Mesenchymal stem cell (in vitro differentiated cells and primary cell): ENCODE measurements at regions not wholly inside any gene's neighbourhood (a gene's known extent, or its start where the extent isn't known, plus 50 kb on each side); places are given as distances from the start of the nearest gene placed in this dataset.

Experiments used
- DNase-seq: peaks from one replicate; pipeline ENCODE4 v3.0.0-alpha.2; 2013
- H2AFZ ChIP-seq: one replicate; pipeline ENCODE4 v1.6.1; 2013; ENCODE audit warnings: low read depth, mild to moderate bottlenecking, control low read depth, inconsistent platforms, low read length, moderate library complexity
- H2AK5ac ChIP-seq: 2 replicates; pipeline ENCODE4 v1.6.1; 2013; ENCODE audit warnings: low read length, moderate library complexity, mild to moderate bottlenecking, inconsistent platforms; ENCODE audit not compliant: severe bottlenecking
- H2BK120ac ChIP-seq: one replicate; pipeline ENCODE4 v1.6.1; 2013; ENCODE audit warnings: low read depth, mild to moderate bottlenecking, inconsistent platforms, low read length, moderate library complexity
- H2BK12ac ChIP-seq, 2 experiments: one replicate each; pipeline ENCODE4 v1.6.1; 2013; ENCODE audit warnings: inconsistent platforms in 2 of 2, low read length in 2 of 2, mild to moderate bottlenecking in 2 of 2, moderate library complexity in 2 of 2, control low read depth in 1 of 2
- H2BK15ac ChIP-seq: one replicate; pipeline ENCODE4 v1.6.1; 2013; ENCODE audit warnings: mild to moderate bottlenecking, low read depth, inconsistent platforms; ENCODE audit not compliant: poor library complexity, severe bottlenecking
- H2BK5ac ChIP-seq: 2 replicates; pipeline ENCODE4 v1.6.1; 2013; ENCODE audit warnings: low read depth, mild to moderate bottlenecking, low read length, control low read depth, inconsistent platforms; ENCODE audit not compliant: poor library complexity, severe bottlenecking
- H3K14ac ChIP-seq, 2 experiments: one replicate each; pipeline ENCODE4 v1.6.1; 2013; ENCODE audit warnings: inconsistent platforms in 2 of 2, low read length in 2 of 2, control low read depth in 1 of 2, mild to moderate bottlenecking in 1 of 2, moderate library complexity in 1 of 2
- H3K18ac ChIP-seq, 2 experiments: one replicate each; pipeline ENCODE4 v1.6.1; 2013; ENCODE audit warnings: inconsistent platforms in 2 of 2, low read length in 2 of 2, control low read depth in 1 of 2, low read depth in 1 of 2, mild to moderate bottlenecking in 1 of 2
- H3K23ac ChIP-seq, 2 experiments: one replicate each; pipeline ENCODE4 v1.6.1; 2013; ENCODE audit warnings: inconsistent platforms in 2 of 2, low read length in 2 of 2, mild to moderate bottlenecking in 2 of 2, moderate library complexity in 2 of 2, control low read depth in 1 of 2
- H3K27ac ChIP-seq: 2 replicates; pipeline ENCODE4 v1.5.1; 2013; ENCODE audit warnings: mild to moderate bottlenecking, moderate library complexity, low read length, control low read depth, inconsistent platforms; ENCODE audit not compliant: poor library complexity, severe bottlenecking
- H3K27me3 ChIP-seq, 2 experiments: 2 replicates each; pipeline versions ENCODE4 v1.6.1 to v1.7.0; 2013; ENCODE audit warnings: low read length in 2 of 2, mild to moderate bottlenecking in 2 of 2, moderate library complexity in 2 of 2, control low read depth in 1 of 2, inconsistent platforms in 1 of 2; ENCODE audit not compliant: control insufficient read depth in 1 of 2, insufficient read depth in 1 of 2
- H3K36me3 ChIP-seq, 2 experiments: 2 replicates each; pipeline versions ENCODE4 v1.6.1 to v1.7.0; 2013; ENCODE audit warnings: low read length in 2 of 2, control low read depth in 1 of 2, inconsistent platforms in 1 of 2, low read depth in 1 of 2, mild to moderate bottlenecking in 1 of 2; ENCODE audit not compliant: insufficient read depth in 2 of 2, control insufficient read depth in 1 of 2
- H3K4ac ChIP-seq, 2 experiments: one replicate each; pipeline ENCODE4 v1.6.1; 2013; ENCODE audit warnings: inconsistent platforms in 2 of 2, low read length in 2 of 2, mild to moderate bottlenecking in 2 of 2, moderate library complexity in 2 of 2, control low read depth in 1 of 2, low read depth in 1 of 2
- H3K4me1 ChIP-seq: 2 replicates; pipeline ENCODE4 v1.6.1; 2013; ENCODE audit warnings: low read depth, low read length, control low read depth; ENCODE audit not compliant: control insufficient read depth, insufficient read depth
- H3K4me2 ChIP-seq: 2 replicates; pipeline ENCODE4 v1.6.1; 2013; ENCODE audit warnings: low read length, mild to moderate bottlenecking, inconsistent platforms; ENCODE audit not compliant: poor library complexity, severe bottlenecking
- H3K4me3 ChIP-seq, 2 experiments: 2 replicates each; pipeline versions ENCODE4 v1.5.1 to v1.7.0; 2013; ENCODE audit warnings: low read length in 2 of 2, mild to moderate bottlenecking in 2 of 2, control low read depth in 1 of 2, low read depth in 1 of 2; ENCODE audit not compliant: insufficient read depth in 1 of 2
- H3K79me1 ChIP-seq: replicated peaks from 2 replicates; pipeline ENCODE4 v1.6.1; 2013; ENCODE audit warnings: mild to moderate bottlenecking, control low read depth, low read length, inconsistent platforms; ENCODE audit not compliant: poor library complexity, severe bottlenecking
- H3K9ac ChIP-seq: 2 replicates; pipeline ENCODE4 v1.7.0; 2013; ENCODE audit warnings: mild to moderate bottlenecking, low read length, moderate library complexity
- H3K9me3 ChIP-seq: 2 replicates; pipeline ENCODE4 v1.7.0; 2013; ENCODE audit warnings: mild to moderate bottlenecking, low read length; ENCODE audit not compliant: control insufficient read depth
- H4K8ac ChIP-seq: one replicate; pipeline ENCODE4 v1.6.1; 2013; ENCODE audit warnings: inconsistent platforms, mild to moderate bottlenecking, low read length, moderate library complexity
- H4K91ac ChIP-seq: one replicate; pipeline ENCODE4 v1.6.1; 2013; ENCODE audit warnings: mild to moderate bottlenecking, low read length, inconsistent platforms
- WGBS: methylation state at CpG from one replicate; pipeline ENCODE4 v1.1.7; 2013; ENCODE audit warnings: mixed read lengths; 5-methylcytosine and 5-hydroxymethylcytosine counted together

GRCh38 chr1:157367870-157368269, 184.4 kb downstream of the FCRL5 start:
- Histone ChIP-seq H3K23ac (no peak overlapping the region), H2BK5ac (no peak overlapping the region), H3K4me2 (no peak overlapping the region), H2AFZ (no peak overlapping the region), H3K9me3 (no peaks in the 10 kb centered on the region), H3K79me1 (no peaks in the 10 kb centered on the region), H2BK120ac (no peak overlapping the region), H4K8ac (no peak overlapping the region), H3K4me3 (no peak overlapping the region), H3K9ac (no peak overlapping the region), H3K4ac (no peak overlapping the region), H2BK15ac (no peak overlapping the region), H4K91ac (no peak overlapping the region), H3K4me1 (peaks cover 2% of the 10 kb centered on the region), H2BK12ac (no peak overlapping the region), H2AK5ac (no peak overlapping the region), H3K36me3 (no peaks in the 10 kb centered on the region), H3K27ac (no peak overlapping the region), H3K18ac (no peak overlapping the region), H3K14ac (no peak overlapping the region), H3K27me3 (peaks cover 0 to 18% of the 10 kb centered on the region in 2 experiments)
- DNase-seq, result no peak

GRCh38 chr1:157367091-157367739, 185.1 kb downstream of the FCRL5 start:
- Histone ChIP-seq H3K18ac (no peak overlapping the region), H3K4ac (no peak overlapping the region), H3K9me3 (no peaks in the 10 kb centered on the region), H4K8ac (no peak overlapping the region), H3K14ac (no peak overlapping the region), H2BK15ac (no peak overlapping the region), H2AK5ac (no peak overlapping the region), H2BK12ac (no peak overlapping the region), H2BK120ac (no peak overlapping the region), H3K4me2 (no peak overlapping the region), H3K27me3 (peaks cover 0 to 18% of the 10 kb centered on the region in 2 experiments), H3K79me1 (no peaks in the 10 kb centered on the region), H2AFZ (no peak overlapping the region), H3K4me1 (peaks cover 2% of the 10 kb centered on the region), H3K4me3 (no peak overlapping the region), H3K27ac (no peak overlapping the region), H4K91ac (no peak overlapping the region), H3K23ac (no peak overlapping the region), H3K36me3 (no peaks in the 10 kb centered on the region), H2BK5ac (no peak overlapping the region), H3K9ac (no peak overlapping the region)
- DNase-seq, result no peak
- 58% methylated on average over 3 of the region's 3 CpGs for WGBS

DNA sequence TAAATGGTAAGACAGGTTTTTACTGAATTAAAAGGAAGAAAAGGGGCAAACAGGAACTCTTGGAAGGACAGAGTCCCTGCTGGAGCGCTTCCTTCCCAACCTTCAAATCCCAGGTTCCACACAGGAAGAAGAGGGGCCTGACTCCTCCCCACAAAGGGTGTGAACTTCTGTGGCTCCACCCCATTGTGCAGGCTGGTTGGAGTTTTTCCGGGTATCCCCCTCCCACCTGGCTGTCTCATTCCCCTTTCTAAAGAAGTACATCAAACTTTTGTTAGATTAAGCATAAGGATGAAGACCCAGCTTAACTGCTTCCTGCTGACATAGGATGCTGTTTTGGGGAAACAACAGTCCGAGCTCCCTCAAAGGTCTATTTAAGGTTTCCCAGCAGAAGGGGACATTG, 187.7 kb downstream of the FCRL5 start:
- Histone ChIP-seq H2BK15ac (no peak overlapping the region), H2BK120ac (no peak overlapping the region), H3K9me3 (no peaks in the 10 kb centered on the region), H3K4me3 (no peak overlapping the region), H4K8ac (no peak overlapping the region), H2BK5ac (no peak overlapping the region), H3K27me3 (peaks cover 0 to 32% of the 10 kb centered on the region in 2 experiments), H3K4me1 (peaks cover 2% of the 10 kb centered on the region), H3K18ac (no peak overlapping the region), H2BK12ac (no peak overlapping the region), H3K23ac (no peak overlapping the region), H2AK5ac (no peak overlapping the region), H3K9ac (no peak overlapping the region), H3K36me3 (no peaks in the 10 kb centered on the region), H3K14ac (no peak overlapping the region), H3K4ac (no peak overlapping the region), H3K27ac (no peak overlapping the region), H3K79me1 (no peaks in the 10 kb centered on the region), H4K91ac (no peak overlapping the region), H2AFZ (no peak overlapping the region), H3K4me2 (no peak overlapping the region)
- 100% methylated on average over 1 of the region's 3 CpGs for WGBS
- DNase-seq, result no peak

DNA sequence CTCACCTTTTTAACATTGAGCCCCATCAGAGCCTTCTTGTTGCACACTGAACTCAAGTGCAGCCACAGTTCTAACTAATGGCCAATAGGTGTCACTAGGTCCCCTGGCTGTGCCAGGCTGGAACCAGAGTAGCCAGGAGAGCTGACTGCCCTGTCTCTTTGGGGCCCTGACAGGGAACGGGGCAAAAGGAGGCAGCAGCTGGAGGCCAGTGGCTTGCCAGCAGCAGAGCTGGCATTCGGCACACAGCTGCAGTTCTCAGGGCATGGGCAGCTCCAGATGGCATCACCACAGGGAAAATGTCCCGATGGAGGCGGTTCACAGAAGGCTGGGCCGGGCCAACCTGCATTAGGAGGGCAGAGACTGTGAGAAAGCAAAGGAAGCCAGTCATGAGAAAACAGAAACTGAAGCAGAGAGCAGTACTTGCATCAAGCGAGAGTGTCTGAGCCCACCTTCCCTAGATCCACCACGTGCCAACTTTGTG, 188.6 kb downstream of the FCRL5 start:
- H4K8ac ChIP-seq, result no peak overlapping the region
- no peak overlapping the region for H3K9ac ChIP-seq
- WGBS, result 84% methylated on average over 7 of the region's 7 CpGs
- H3K14ac ChIP-seq, result no peak overlapping the region
- no peak overlapping the region for H2AFZ ChIP-seq
- H2BK12ac ChIP-seq, result no peak overlapping the region
- H2BK15ac ChIP-seq, result no peak overlapping the region
- no peak overlapping the region for H2AK5ac ChIP-seq
- no peak overlapping the region for H3K18ac ChIP-seq
- no peak overlapping the region for H3K27ac ChIP-seq
- H2BK120ac ChIP-seq, result no peak overlapping the region
- no peaks in the 10 kb centered on the region for H3K36me3 ChIP-seq
- no peak overlapping the region for H3K23ac ChIP-seq
- H3K4me2 ChIP-seq, result no peak overlapping the region
- no peak overlapping the region for H4K91ac ChIP-seq
- no peak overlapping the region for H3K4me3 ChIP-seq
- no peak overlapping the region for H2BK5ac ChIP-seq
- DNase-seq, result peak; percentile 52
- H3K27me3 ChIP-seq, result peaks cover 0 to 32% of the 10 kb centered on the region in 2 experiments
- no peaks in the 10 kb centered on the region for H3K79me1 ChIP-seq
- peaks cover 2% of the 10 kb centered on the region for H3K4me1 ChIP-seq
- H3K4ac ChIP-seq, result no peak overlapping the region
- no peaks in the 10 kb centered on the region for H3K9me3 ChIP-seq
